ENCODE measurements at regions not wholly inside any gene's neighbourhood (a gene's known extent, or its start where the extent isn't known, plus 50 kb on each side); places are given as distances from the start of the nearest gene placed in this dataset.

GRCh38 chr2:3076848-3077642 lies 300.6 kb downstream of the EIPR1 start:
- H3K36me3 ChIP-seq (replicated peaks in 1 of 2; ENCODE audit: control extremely low read depth in 1 of 2, control insufficient read depth in 1 of 2, extremely low read depth in 1 of 2, insufficient read depth in 2 of 2, low read length in 1 of 2) = no peaks in the 10 kb centered on the region
- peaks cover 20% of the 10 kb centered on the region for H3K27me3 Mint-ChIP-seq
- no peak overlapping the region for H3K4me2 ChIP-seq (replicated peaks; ENCODE audit: low read depth, low read length, poor library complexity, severe bottlenecking)
- CTCF ChIA-PET = no interaction called here
- H2AFZ ChIP-seq (ENCODE audit: insufficient read depth, low read depth, low read length, poor library complexity, severe bottlenecking) = no peak overlapping the region
- H3K79me2 ChIP-seq (ENCODE audit: control insufficient read depth, insufficient read depth, low read length) = no peaks in the 10 kb centered on the region
- no peak for TF ChIP-seq EZH2 (IDR thresholded peaks at IDR 0.05; ENCODE audit: borderline replicate concordance, insufficient read depth, low read depth, low read length, poor library complexity, severe bottlenecking)
- no peaks in the 10 kb centered on the region for H3K9me3 Mint-ChIP-seq (ENCODE audit: insufficient read depth)
- no peak overlapping the region for H3K4me3 Mint-ChIP-seq
- POLR2A ChIA-PET = no interaction called here
- H3K27ac Mint-ChIP-seq = no peak overlapping the region
- no peaks in the 10 kb centered on the region for H4K20me1 ChIP-seq (ENCODE audit: control insufficient read depth, insufficient read depth, low read length, poor library complexity, severe bottlenecking)
- H3K9me3 ChIP-seq (ENCODE audit: control extremely low read depth in 1 of 3, control insufficient read depth in 2 of 3, insufficient read depth in 1 of 3, low read length in 2 of 3) = no peaks in the 10 kb centered on the region
- no peak overlapping the region for H3K4me3 ChIP-seq (ENCODE audit: control extremely low read depth in 1 of 5, extremely low read depth in 1 of 5, insufficient read depth in 1 of 5, low read depth in 2 of 5, low read length in 4 of 5)
- no peaks in the 10 kb centered on the region for H3K4me1 ChIP-seq (ENCODE audit: control insufficient read depth in 2 of 2, insufficient read depth in 2 of 2, low read length in 2 of 2)
- WGBS (ENCODE audit: insufficient coverage) = 83% methylated on average over 20 of the region's 21 CpGs
- H3K27me3 ChIP-seq (replicated peaks in 1 of 4; ENCODE audit: control extremely low read depth in 1 of 4, control insufficient read depth in 3 of 4, insufficient read depth in 4 of 4, low read length in 3 of 4) = no peaks in the 10 kb centered on the region
- ATAC-seq (ENCODE audit: low read depth) = no peak
- intact Hi-C loops (cut with micrococcal nuclease) = no loop called here
- no peak for DNase-seq
- H3K4me1 Mint-ChIP-seq = no peaks in the 10 kb centered on the region
- H3K27ac ChIP-seq (ENCODE audit: low read length in 2 of 2) = no peak overlapping the region
- no peak overlapping the region for H3K9ac ChIP-seq (ENCODE audit: low read length)

DNA sequence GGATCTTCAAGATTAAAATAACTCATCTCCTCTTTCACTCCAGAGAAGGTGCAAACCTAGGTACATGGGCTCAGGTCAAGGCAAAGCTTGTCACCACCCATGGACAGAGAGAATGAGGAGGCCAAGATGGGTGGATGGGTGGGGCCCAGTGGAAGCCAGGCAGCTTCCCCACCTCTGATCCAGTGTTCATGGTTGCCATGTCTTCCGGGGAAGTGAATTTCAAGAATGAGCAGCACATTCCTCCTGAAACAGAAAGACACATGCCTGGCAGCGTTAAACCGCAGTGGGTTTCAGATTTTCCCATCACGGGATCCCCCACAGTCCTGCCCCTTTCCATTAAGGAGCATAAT lies 301.7 kb downstream of the EIPR1 start:
- Histone ChIP-seq H3K27ac (ENCODE audit: low read length in 2 of 2) (no peak overlapping the region), H3K27me3 (replicated peaks in 1 of 4; ENCODE audit: control extremely low read depth in 1 of 4, control insufficient read depth in 3 of 4, insufficient read depth in 4 of 4, low read length in 3 of 4) (no peaks in the 10 kb centered on the region), H3K4me3 (ENCODE audit: control extremely low read depth in 1 of 5, extremely low read depth in 1 of 5, insufficient read depth in 1 of 5, low read depth in 2 of 5, low read length in 4 of 5) (no peak overlapping the region), H3K79me2 (ENCODE audit: control insufficient read depth, insufficient read depth, low read length) (no peaks in the 10 kb centered on the region), H3K9me3 (ENCODE audit: control extremely low read depth in 1 of 3, control insufficient read depth in 2 of 3, insufficient read depth in 1 of 3, low read length in 2 of 3) (no peaks in the 10 kb centered on the region), H4K20me1 (ENCODE audit: control insufficient read depth, insufficient read depth, low read length, poor library complexity, severe bottlenecking) (no peaks in the 10 kb centered on the region), H3K4me1 (ENCODE audit: control insufficient read depth in 2 of 2, insufficient read depth in 2 of 2, low read length in 2 of 2) (peaks cover 0 to 4% of the 10 kb centered on the region in 2 donors), H3K4me2 (replicated peaks; ENCODE audit: low read depth, low read length, poor library complexity, severe bottlenecking) (no peak overlapping the region), H2AFZ (ENCODE audit: insufficient read depth, low read depth, low read length, poor library complexity, severe bottlenecking) (no peak overlapping the region), H3K9ac (ENCODE audit: low read length) (no peak overlapping the region), H3K36me3 (replicated peaks in 1 of 2; ENCODE audit: control extremely low read depth in 1 of 2, control insufficient read depth in 1 of 2, extremely low read depth in 1 of 2, insufficient read depth in 2 of 2, low read length in 1 of 2) (no peaks in the 10 kb centered on the region)
- 94% methylated on average over 3 of the region's 4 CpGs for WGBS (ENCODE audit: insufficient coverage)
- DNase-seq = no peak
- TF ChIP-seq EZH2 (IDR thresholded peaks at IDR 0.05; ENCODE audit: borderline replicate concordance, insufficient read depth, low read depth, low read length, poor library complexity, severe bottlenecking) = no peak
- TF ChIP-seq, protein P1, sequence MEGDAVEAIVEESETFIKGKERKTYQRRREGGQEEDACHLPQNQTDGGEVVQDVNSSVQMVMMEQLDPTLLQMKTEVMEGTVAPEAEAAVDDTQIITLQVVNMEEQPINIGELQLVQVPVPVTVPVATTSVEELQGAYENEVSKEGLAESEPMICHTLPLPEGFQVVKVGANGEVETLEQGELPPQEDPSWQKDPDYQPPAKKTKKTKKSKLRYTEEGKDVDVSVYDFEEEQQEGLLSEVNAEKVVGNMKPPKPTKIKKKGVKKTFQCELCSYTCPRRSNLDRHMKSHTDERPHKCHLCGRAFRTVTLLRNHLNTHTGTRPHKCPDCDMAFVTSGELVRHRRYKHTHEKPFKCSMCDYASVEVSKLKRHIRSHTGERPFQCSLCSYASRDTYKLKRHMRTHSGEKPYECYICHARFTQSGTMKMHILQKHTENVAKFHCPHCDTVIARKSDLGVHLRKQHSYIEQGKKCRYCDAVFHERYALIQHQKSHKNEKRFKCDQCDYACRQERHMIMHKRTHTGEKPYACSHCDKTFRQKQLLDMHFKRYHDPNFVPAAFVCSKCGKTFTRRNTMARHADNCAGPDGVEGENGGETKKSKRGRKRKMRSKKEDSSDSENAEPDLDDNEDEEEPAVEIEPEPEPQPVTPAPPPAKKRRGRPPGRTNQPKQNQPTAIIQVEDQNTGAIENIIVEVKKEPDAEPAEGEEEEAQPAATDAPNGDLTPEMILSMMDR (IDR thresholded peaks at IDR 0.05) = no peak
- Mint-ChIP-seq H3K4me3 (no peak overlapping the region), H3K27me3 (peaks cover 15% of the 10 kb centered on the region), H3K27ac (no peak overlapping the region), H3K9me3 (ENCODE audit: insufficient read depth) (no peaks in the 10 kb centered on the region), H3K4me1 (no peaks in the 10 kb centered on the region)
- intact Hi-C loops (cut with micrococcal nuclease) = no loop called here
- no peak for ATAC-seq (ENCODE audit: low read depth)
- POLR2A ChIA-PET = no interaction called here
- CTCF ChIA-PET = no interaction called here
